Jurkat, Clone E6-1 (cell line): ENCODE measurements at regions not wholly inside any gene's neighbourhood (a gene's known extent, or its start where the extent isn't known, plus 50 kb on each side); places are given as distances from the start of the nearest gene placed in this dataset.
"Not testable (repeated sequence)": the region's sequence is repeated elsewhere in the genome, so short reads cannot be mapped to it uniquely, and the experiment has no call there.

Experiments
- DNase-seq: peaks from one replicate; pipeline ENCODE4 v3.0.0-alpha.2; 2011; ENCODE audit warnings: low read depth, low spot score
- H3K4me3 ChIP-seq: 2 replicates; pipeline ENCODE4 v1.5.1; 2011; ENCODE audit warnings: mild to moderate bottlenecking, low read length, control low read depth, moderate library complexity

DNA sequence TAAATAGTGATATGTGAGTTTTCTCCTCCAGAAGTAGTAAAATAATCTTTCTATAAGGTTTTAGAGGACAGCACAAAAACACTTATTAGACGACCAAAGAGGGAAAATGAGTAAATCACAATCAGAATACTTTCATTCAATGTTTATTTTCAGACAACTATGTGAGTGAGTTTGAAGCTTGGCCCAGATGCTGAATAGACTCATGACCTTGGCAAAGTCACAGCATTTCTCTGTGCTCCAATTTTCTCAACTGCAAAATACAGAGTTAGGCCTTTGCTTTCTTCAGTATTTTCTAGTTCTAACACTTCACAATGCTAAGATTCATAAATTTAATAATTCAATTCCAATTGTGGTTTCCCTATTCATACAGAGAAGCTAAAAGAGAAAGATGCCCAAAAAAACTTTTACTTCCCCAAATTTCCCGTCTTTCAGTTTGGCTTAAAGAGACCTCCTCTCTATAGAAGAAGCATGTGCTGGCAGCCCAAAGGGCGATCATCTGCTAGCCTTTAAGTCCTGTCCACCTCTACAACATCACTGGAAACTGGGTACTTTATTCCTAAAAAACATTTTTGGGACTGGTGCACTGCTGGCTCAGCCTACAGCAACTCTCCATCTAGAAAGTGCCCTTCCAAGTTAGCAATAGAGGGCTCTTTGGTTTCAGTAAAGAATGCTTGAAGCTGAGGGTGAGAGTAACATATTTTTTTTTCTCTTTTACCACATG, 116.8 kb upstream of the GORAB start:
- no peak overlapping the region for H3K4me3 ChIP-seq
- DNase-seq: no peak

DNA sequence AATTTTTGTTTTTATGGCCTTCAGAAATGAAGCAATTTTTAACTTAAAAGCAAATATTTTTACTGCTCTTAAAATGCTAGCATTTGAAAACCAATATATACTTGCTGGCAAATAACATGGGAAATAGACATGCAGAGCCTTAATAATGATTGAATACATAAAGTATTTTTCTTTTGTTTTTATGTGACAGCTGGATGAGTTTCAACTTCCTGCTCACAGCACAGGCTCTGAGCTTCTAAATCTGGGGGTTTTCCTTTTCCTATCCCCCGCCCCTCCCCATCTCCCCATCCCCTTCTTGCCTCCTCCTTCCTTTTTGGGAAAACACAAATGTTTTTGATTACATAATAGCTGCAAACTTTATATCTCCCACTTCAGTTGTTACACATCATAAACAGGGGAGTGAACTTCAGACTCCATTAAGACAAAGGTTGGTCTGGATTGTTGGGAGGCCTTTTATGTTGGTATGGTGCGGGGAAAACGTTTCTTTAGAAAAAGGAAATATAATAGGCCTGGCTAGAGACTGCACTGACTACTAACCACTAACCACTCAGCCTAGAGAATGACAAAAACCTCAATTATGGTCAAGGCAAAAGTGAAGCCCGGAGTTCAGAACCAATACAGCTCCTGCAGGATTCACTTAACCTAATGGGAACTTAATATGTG, 116.1 kb upstream of the GORAB start:
- DNase-seq: no peak
- no peak overlapping the region for H3K4me3 ChIP-seq

DNA sequence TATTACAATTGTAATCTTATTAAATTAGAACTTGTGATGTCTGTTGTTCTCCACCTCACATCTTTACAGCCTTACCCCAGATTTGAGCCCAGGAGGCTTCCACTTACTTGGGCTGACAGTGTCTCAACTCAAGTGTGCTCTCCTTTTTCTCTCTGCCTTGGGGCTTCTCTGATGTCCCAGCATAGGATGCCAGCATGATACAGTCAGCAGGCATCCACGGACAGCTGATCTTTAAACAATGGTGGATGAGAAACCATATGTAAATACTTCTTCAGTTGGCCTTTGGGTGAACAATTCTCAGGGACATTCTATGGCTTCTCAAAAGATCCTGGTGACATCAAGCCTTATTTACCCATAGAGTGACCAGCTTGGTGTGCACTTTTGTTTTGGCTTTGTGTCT, 107.6 kb upstream of the GORAB start:
- no peak for DNase-seq
- no peak overlapping the region for H3K4me3 ChIP-seq

DNA sequence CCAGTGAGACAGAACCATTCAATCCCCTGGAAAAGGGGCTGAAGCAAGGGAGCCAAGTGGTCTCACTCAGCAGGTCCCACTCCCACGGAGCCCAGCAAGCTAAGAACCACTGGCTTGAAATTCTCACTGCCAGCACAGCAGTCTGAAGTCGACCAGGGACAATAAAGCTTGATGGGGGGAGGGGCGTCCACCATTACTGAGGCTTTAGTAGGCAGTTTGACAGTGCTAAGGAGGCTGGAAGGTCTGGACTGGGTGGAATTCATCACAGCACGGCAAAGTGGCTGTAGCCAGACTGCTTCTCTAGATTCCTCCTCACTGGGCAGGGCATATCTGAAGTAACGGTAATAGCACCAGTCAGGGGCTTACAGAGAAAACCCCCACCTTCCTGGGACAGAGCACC, 105.4 kb upstream of the GORAB start:
- no peak for DNase-seq
- no peak overlapping the region for H3K4me3 ChIP-seq

- H3K4me3 ChIP-seq, DNase-seq: not testable (repeated sequence)
Measured at GRCh38 chr1:170427002-170427401, 105.0 kb upstream of the GORAB start.

- no peak for DNase-seq
Measured at GRCh38 chr1:170436928-170437327, 95.0 kb upstream of the GORAB start.

DNA sequence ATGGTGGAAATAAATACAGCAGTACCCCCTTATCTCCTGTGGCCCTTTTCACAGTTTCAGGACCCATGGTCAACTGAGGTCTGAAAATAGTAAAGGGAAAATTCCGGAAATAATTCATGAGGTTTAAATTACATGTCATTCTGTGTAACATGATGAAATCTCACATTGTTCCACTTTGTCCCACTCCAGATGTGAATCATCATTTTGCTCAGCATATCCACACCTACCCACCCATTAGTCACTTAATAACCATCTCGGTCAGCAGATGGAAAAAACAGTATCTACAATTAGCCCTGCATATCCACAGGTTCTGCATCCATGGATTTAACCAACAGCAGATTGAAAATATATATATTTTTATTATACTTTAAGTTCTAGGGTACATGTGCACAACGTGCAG, 86.9 kb upstream of the GORAB start:
- H3K4me3 ChIP-seq: no peak overlapping the region
- no peak for DNase-seq

More at GRCh38 chr1:170436928-170437327, 95.0 kb upstream of the GORAB start:
- no peak overlapping the region for H3K4me3 ChIP-seq

DNA sequence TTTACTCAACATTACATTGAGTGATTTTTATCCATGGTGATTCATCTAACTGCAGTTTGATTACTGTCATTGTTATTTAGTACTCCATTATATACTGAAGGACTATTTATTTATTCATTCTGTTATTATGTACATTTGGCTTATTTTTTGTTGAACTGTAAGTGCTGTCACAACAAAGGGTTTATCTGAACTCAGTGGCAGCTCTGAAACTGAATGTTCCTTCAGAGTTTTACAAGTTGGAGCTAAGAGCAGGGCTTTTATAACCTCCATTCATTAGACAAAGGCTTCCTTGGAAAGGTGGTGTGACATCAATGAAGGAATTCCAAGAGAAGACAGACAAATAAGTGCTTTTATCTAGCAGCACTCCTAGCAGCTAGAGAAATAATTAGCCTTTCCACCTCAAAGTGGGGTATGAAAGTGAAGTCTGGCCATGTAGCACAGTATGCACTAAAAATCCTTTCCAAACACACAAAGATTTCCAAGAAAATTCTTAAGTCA, 83.3 kb upstream of the GORAB start:
- H3K4me3 ChIP-seq: no peak overlapping the region
- DNase-seq: no peak

- DNase-seq, H3K4me3 ChIP-seq: not testable (repeated sequence)
Measured at GRCh38 chr1:170457325-170458050, 74.5 kb upstream of the GORAB start.

GRCh38 chr1:170460001-170460400, 72.0 kb upstream of the GORAB start:
- DNase-seq: no peak
- no peak overlapping the region for H3K4me3 ChIP-seq

- no peak overlapping the region for H3K4me3 ChIP-seq
- DNase-seq: no peak
Measured at GRCh38 chr1:170460414-170461155, 71.4 kb upstream of the GORAB start.

DNA sequence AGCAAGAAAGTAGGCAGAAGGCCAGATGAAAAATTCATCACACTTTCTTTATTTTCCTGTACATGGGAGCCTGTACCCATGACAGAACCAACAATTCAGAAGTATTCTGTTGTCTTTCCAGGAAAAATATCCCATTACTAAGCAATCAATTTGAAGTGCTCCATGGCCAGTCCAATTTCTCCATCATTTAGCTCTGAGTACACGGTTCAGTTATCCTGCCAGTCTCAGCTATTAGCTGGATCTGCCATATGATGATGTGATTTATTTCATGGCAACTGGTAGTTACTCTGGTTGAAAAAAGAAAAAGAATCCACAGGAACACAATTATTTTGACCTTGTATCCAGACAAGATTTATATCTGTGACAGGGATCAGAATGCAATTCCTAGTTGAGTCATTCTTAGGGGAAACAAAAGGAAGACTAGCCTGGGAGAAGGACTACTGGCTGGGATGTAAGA, 70.6 kb upstream of the GORAB start:
- H3K4me3 ChIP-seq: no peak overlapping the region
- no peak for DNase-seq

DNA sequence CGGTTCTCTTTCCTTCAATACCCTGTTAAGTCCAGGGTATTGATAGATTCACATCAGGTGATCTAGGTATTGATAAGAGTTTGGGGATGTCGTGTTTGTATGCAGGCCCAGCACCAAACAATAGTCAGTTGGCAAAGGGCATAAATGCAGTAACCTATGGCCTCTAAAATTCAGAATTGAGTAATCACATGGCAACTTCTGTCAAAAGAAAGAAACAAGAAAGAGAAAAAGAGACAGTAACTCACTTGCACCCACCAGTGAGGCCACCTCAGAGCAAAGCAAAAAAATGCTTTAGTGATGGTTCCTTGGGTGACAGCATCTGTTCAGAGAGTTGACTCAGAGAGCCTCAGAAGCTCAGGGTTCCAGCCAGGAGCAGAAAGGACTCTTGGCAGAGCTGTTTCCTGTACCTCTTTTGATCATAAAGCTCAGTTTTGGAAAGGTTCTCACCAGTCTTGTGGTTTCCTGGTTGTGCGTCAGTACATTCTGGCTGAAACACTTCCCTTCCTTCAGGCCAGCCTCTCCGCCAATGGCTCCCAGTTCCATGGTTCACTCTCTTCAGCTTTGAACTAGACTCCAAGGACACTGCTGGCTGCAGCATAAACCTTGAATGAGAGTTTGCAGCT, 70.1 kb upstream of the GORAB start:
- H3K4me3 ChIP-seq: no peak overlapping the region
- peak; percentile 41 for DNase-seq

- H3K4me3 ChIP-seq: no peak overlapping the region
- no peak for DNase-seq
Measured at GRCh38 chr1:170470121-170470520, 61.8 kb upstream of the GORAB start.

DNA sequence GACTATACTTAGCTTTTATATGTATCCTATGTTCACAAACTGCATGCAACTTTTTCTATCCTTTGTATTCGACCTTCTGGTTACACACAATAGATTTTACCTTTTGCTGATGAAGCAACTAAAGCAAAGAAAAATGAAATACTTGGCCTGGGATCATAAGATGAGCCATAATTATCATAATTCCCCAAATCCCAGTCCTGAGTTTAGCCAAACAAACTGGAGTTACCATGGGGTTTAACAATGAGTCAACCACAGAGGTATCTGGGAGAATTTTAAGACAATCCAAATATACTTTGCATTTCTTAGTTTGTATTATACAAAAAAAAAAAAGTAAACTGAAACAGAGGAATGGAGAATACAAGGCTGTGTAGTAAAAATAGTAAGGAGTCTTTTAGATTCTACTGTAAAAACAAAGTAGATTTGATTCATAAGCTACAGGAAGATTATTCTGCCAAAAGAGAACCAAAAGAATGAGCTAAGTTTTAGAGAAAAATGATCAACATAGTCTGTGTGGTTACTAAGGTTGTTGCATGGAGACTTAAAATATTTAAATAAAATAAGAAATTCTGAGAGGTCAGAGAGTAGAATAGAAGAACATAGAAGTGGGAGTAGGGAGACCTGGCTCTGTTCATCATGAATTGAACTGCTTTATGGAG, 60.4 kb upstream of the GORAB start:
- H3K4me3 ChIP-seq: no peak overlapping the region
- DNase-seq: no peak

- no peak overlapping the region for H3K4me3 ChIP-seq
- peak; percentile 67 for DNase-seq
Measured at GRCh38 chr1:170481000-170481399, 51.0 kb upstream of the GORAB start.
